ENCODE measurements at regions not wholly inside any gene's neighbourhood (a gene's known extent, or its start where the extent isn't known, plus 50 kb on each side); places are given as distances from the start of the nearest gene placed in this dataset.

DNA sequence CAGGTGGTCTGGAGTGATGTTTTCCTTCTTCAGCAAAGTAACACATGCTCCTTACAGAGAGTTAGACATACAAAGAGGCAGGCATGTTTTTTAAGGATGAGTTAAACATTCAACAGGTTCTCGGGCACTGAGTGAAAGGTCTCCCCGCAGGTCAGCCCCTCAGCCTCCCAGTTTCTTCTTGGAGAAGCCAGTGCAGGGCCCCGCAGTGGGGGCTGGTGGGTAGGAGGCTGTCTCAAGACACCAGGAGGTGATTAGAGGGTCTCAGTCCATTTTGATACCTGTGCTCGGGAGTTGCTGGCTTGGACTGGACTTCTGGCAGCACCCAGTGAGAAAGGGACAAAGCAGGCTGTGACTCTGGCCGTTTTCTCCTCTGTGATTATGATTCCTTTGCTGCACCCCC, 78.6 kb upstream of the ZNF479 start:
- intact Hi-C loops (cut with DNase I; ENCODE audit: low total_unique reads), result no loop called here
- no peak for TF ChIP-seq CTCF (IDR thresholded peaks at IDR 0.05)
- H3K36me3 ChIP-seq, result no peaks in the 10 kb centered on the region
- peaks cover 0 to 19% (median 0%) of the 10 kb centered on the region in 3 donors for H3K9me3 ChIP-seq
- no peaks in the 10 kb centered on the region for H3K27me3 ChIP-seq
- no peak for DNase-seq
- H3K4me1 ChIP-seq, result no peaks in the 10 kb centered on the region
- no peak overlapping the region for H3K27ac ChIP-seq
- no peak overlapping the region for H3K4me3 ChIP-seq

DNA sequence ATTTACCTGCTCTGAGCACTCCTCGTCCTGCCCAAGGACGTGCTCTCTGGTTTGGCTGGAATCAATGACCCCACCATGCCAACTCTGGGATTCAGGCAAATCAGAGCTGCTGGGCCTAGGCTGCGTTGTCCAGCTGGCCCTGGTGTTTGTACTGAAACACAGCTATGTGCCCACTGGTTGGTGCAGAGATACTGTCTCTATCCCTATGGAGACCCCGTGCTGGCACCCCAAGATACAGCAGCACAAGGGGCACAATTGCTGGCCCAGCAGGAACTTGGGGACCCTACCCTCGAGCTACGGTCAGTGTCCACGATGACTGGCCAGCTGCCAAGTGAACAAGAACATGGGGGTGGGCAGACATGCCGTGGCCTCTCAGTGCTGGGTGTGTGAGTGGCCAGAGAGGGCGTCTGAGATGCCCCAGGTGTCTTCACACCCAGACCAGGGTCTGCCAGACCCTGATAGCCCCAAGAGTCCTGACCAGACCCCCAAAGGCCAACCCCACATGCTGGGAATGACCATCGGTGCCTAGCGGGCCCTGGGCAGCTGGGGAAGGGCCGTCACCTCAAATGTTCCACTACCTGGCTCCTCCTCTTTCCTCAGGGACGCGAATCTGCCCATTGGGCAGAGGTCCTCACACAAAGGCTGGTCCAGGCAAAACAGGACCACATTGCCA, 79.3 kb upstream of the ZNF479 start:
- TF ChIP-seq CTCF (IDR thresholded peaks at IDR 0.05), result no peak
- peak in 1 of 2 donors; percentile 41 for DNase-seq
- H3K4me1 ChIP-seq, result no peaks in the 10 kb centered on the region
- H3K36me3 ChIP-seq, result no peaks in the 10 kb centered on the region
- H3K4me3 ChIP-seq, result no peak overlapping the region
- H3K27ac ChIP-seq, result no peak overlapping the region
- H3K27me3 ChIP-seq, result no peaks in the 10 kb centered on the region
- intact Hi-C loops (cut with DNase I; ENCODE audit: low total_unique reads), result no loop called here
- H3K9me3 ChIP-seq, result peaks cover 0 to 19% (median 0%) of the 10 kb centered on the region in 3 donors

- intact Hi-C loops (cut with DNase I; ENCODE audit: low total_unique reads), result no loop called here
- Histone ChIP-seq H3K36me3 (no peaks in the 10 kb centered on the region), H3K27ac (no peak overlapping the region), H3K9me3 (peaks cover 0 to 35% (median 0%) of the 10 kb centered on the region in 3 donors), H3K4me1 (no peaks in the 10 kb centered on the region), H3K27me3 (no peaks in the 10 kb centered on the region), H3K4me3 (no peak overlapping the region)
- peak in 1 of 2 donors; percentile 32 for DNase-seq
- TF ChIP-seq CTCF (IDR thresholded peaks at IDR 0.05), result no peak
These were observed 83.2 kb upstream of the ZNF479 start for GRCh38 chr7:57215423-57215822.

GRCh38 chr7:57216340-57216739, 84.1 kb upstream of the ZNF479 start:
- no peak for TF ChIP-seq CTCF (IDR thresholded peaks at IDR 0.05)
- Histone ChIP-seq H3K9me3 (peaks cover 0 to 35% (median 0%) of the 10 kb centered on the region in 3 donors), H3K36me3 (no peaks in the 10 kb centered on the region), H3K4me3 (no peak overlapping the region), H3K4me1 (no peaks in the 10 kb centered on the region), H3K27me3 (no peaks in the 10 kb centered on the region), H3K27ac (no peak overlapping the region)
- intact Hi-C loops (cut with DNase I; ENCODE audit: low total_unique reads), result no loop called here
- DNase-seq, result no peak

GRCh38 chr7:57218196-57218716, 86.0 kb upstream of the ZNF479 start:
- no peak for TF ChIP-seq CTCF (IDR thresholded peaks at IDR 0.05)
- Histone ChIP-seq H3K27me3 (no peaks in the 10 kb centered on the region), H3K27ac (no peak overlapping the region), H3K4me1 (no peaks in the 10 kb centered on the region), H3K4me3 (no peak overlapping the region), H3K9me3 (peaks cover 0 to 26% (median 0%) of the 10 kb centered on the region in 3 donors), H3K36me3 (no peaks in the 10 kb centered on the region)
- no peak for DNase-seq
- intact Hi-C loops (cut with DNase I; ENCODE audit: low total_unique reads), result no loop called here

Measured in tibial artery (tissue), 4 donors.